ENCODE measurements at regions not wholly inside any gene's neighbourhood (a gene's known extent, or its start where the extent isn't known, plus 50 kb on each side); places are given as distances from the start of the nearest gene placed in this dataset.

GRCh38 chr12:131287015-131287937, 333.6 kb downstream of the ADGRD1 start:
- H3K27ac ChIP-seq (ENCODE audit: low read depth, low read length) = no peak overlapping the region
- POLR2A ChIA-PET (ENCODE audit: partially characterized antibody) = no interaction called here
- H4K5ac ChIP-seq (ENCODE audit: insufficient read length, low read depth, low read length) = no peak overlapping the region
- H4K8ac ChIP-seq (ENCODE audit: extremely low read depth, insufficient read depth, low read length) = 0 out of 2 replicates have a peak overlapping the region, but pooled peaks have one; percentile 25
- no peak overlapping the region for H2BK12ac ChIP-seq (ENCODE audit: low read depth, low read length)
- H3K9ac ChIP-seq (replicated peaks in 1 of 4; ENCODE audit: extremely low read depth in 1 of 4, low read depth in 3 of 4, low read length in 3 of 4) = no peak overlapping the region
- TF ChIP-seq CEBPB (IDR thresholded peaks at IDR 0.05; ENCODE audit: low read depth, low read length) = no peak
- no peak for TF ChIP-seq TCF12 (IDR thresholded peaks at IDR 0.05; ENCODE audit: low read depth, low read length)
- TF ChIP-seq EZH2 (IDR thresholded peaks at IDR 0.05; ENCODE audit: low read depth, low read length, severe bottlenecking) = no peak
- no peak for TF ChIP-seq SAP30 (IDR thresholded peaks at IDR 0.05; ENCODE audit: insufficient read depth, insufficient replicate concordance, low read length)
- TF ChIP-seq GABPA (IDR thresholded peaks at IDR 0.05; ENCODE audit: borderline replicate concordance, insufficient read depth, low read length) = no peak
- WGBS, 2 experiments (ENCODE audit: extremely low coverage in 1 of 2, insufficient coverage in 1 of 2, insufficient read length in 1 of 2, insufficient replicate concordance in 2 of 2, low coverage in 1 of 2, low lambda C conversion rate in 2 of 2, missing lambda C conversion rate in 1 of 2) = 91% methylated on average over 17 of the region's 25 CpGs; no CpG with 5 or more reads in 1 of the 2 experiments
- no peaks in the 10 kb centered on the region for H3K79me1 ChIP-seq (ENCODE audit: low read depth, low read length)
- no peak overlapping the region for H3K23ac ChIP-seq (ENCODE audit: insufficient read length)
- no peak overlapping the region for H2BK20ac ChIP-seq (ENCODE audit: low read length)
- no peak overlapping the region for H2AFZ ChIP-seq (ENCODE audit: low read length)
- no peaks in the 10 kb centered on the region for H3K79me2 ChIP-seq (ENCODE audit: control insufficient read depth in 1 of 2, insufficient read depth in 2 of 2, low read length in 2 of 2)
- peaks cover 7% of the 10 kb centered on the region; the same call in 1 of the 2 replicates for H3K23me2 ChIP-seq (ENCODE audit: low read depth, low read length)
- no peaks in the 10 kb centered on the region for H3K9me3 ChIP-seq (ENCODE audit: insufficient read depth in 2 of 2, low read depth in 1 of 2, low read length in 1 of 2)
- no peak overlapping the region for H3K56ac ChIP-seq (replicated peaks; ENCODE audit: insufficient read length, low read depth, low read length)
- DNase-seq (ENCODE audit: low read depth in 1 of 2, low spot score in 2 of 2) (peak in 1 of 2 experiments; percentile 26), FAIRE-seq (no peak)
- no peak overlapping the region for H3K18ac ChIP-seq (ENCODE audit: extremely low read depth, low read length)
- no peaks in the 10 kb centered on the region for H3K36me3 ChIP-seq (ENCODE audit: control insufficient read depth in 2 of 4, insufficient read depth in 4 of 4, low read length in 3 of 4)
- H3K4me3 ChIP-seq (ENCODE audit: extremely low read depth in 1 of 4, insufficient read depth in 2 of 4, low read depth in 3 of 4, low read length in 4 of 4) = no peak overlapping the region
- no peak overlapping the region for H4K91ac ChIP-seq (replicated peaks; ENCODE audit: insufficient read length, low read length)
- H2BK5ac ChIP-seq (ENCODE audit: low read depth, low read length) = no peak overlapping the region
- no peak overlapping the region for H2BK15ac ChIP-seq (ENCODE audit: low read length)
- H3K4me1 ChIP-seq (replicated peaks in 1 of 4; ENCODE audit: control insufficient read depth in 3 of 4, insufficient read depth in 4 of 4, low read length in 3 of 4) = no peaks in the 10 kb centered on the region; a peak in 1 of 7 replicates
- no peaks in the 10 kb centered on the region for H3K27me3 ChIP-seq (replicated peaks in 1 of 4; ENCODE audit: control insufficient read depth in 3 of 4, extremely low read depth in 1 of 4, insufficient read depth in 3 of 4, low read length in 3 of 4)
- H2BK120ac ChIP-seq (replicated peaks; ENCODE audit: low read depth, low read length) = peak overlapping the region; percentile 33
- no peak overlapping the region for H2AK5ac ChIP-seq (ENCODE audit: low read depth, low read length)
- no peak overlapping the region for H3K4ac ChIP-seq (replicated peaks; ENCODE audit: insufficient read length, low read depth, low read length)
- no peaks in the 10 kb centered on the region for H4K20me1 ChIP-seq (replicated peaks in 1 of 2; ENCODE audit: control insufficient read depth in 1 of 2, insufficient read depth in 2 of 2, low read length in 2 of 2)
- CTCF ChIA-PET (ENCODE audit: partially characterized antibody) = interaction anchor here (0.9 to 1.4 kb wide), 5 partner anchors 8 to 171 kb away, joined by 3 to 4 read pairs (median 3); no protein-coding TSS in a partner anchor
- no peak overlapping the region for H3K4me2 ChIP-seq (ENCODE audit: insufficient read depth in 1 of 2, low read depth in 2 of 2, low read length in 2 of 2)
- H3K14ac ChIP-seq (ENCODE audit: insufficient read length) = no peak overlapping the region

All from H1 (cell line).